CD14-positive monocyte (primary cell): ENCODE measurements at regions not wholly inside any gene's neighbourhood (a gene's known extent, or its start where the extent isn't known, plus 50 kb on each side); places are given as distances from the start of the nearest gene placed in this dataset.

Source experiments
- DNase-seq, 3 donors: peaks; one replicate each; pipeline ENCODE4 v3.0.0-alpha.2; 2011 to 2022
- H2AFZ ChIP-seq: 2 replicates; pipeline ENCODE4 v1.6.0; 2012; ENCODE audit warnings: mild to moderate bottlenecking, low read depth, low read length, inconsistent platforms; ENCODE audit not compliant: insufficient read depth, poor library complexity, severe bottlenecking
- H3K27ac ChIP-seq, 2 donors: 1 replicate in 1 of 2; 2 replicates in 1 of 2; pipeline ENCODE4 v1.5.1; 2012 to 2013; ENCODE audit warnings: low read length in 2 of 2, control low read depth in 1 of 2, inconsistent platforms in 1 of 2, low read depth in 1 of 2, mild to moderate bottlenecking in 1 of 2
- H3K27me3 ChIP-seq, 2 donors: one replicate each; pipeline versions ENCODE4 v1.6.0 to v1.6.1; 2011 to 2013; ENCODE audit warnings: low read length in 2 of 2; ENCODE audit not compliant: control insufficient read depth in 2 of 2, insufficient read depth in 2 of 2
- H3K36me3 ChIP-seq, 2 donors: replicated peaks in 1 of 2; 1 replicate in 1 of 2; 2 replicates in 1 of 2; pipeline versions ENCODE4 v1.5.1 to v1.6.1; 2012 to 2013; ENCODE audit warnings: low read length in 2 of 2, control low read depth in 1 of 2, inconsistent platforms in 1 of 2, mild to moderate bottlenecking in 1 of 2; ENCODE audit not compliant: insufficient read depth in 2 of 2, control insufficient read depth in 1 of 2
- H3K4me1 ChIP-seq, 2 donors: 1 replicate in 1 of 2; 2 replicates in 1 of 2; pipeline versions ENCODE4 v1.5.1 to v1.6.1; 2012 to 2013; ENCODE audit warnings: low read length in 2 of 2, control low read depth in 1 of 2, inconsistent platforms in 1 of 2, mild to moderate bottlenecking in 1 of 2, moderate library complexity in 1 of 2; ENCODE audit not compliant: insufficient read depth in 2 of 2, control insufficient read depth in 1 of 2
- H3K4me2 ChIP-seq: replicated peaks from 2 replicates; pipeline ENCODE3; 2012; ENCODE audit warnings: low read length, moderate library complexity, mild to moderate bottlenecking; ENCODE audit not compliant: poor library complexity, severe bottlenecking; ENCODE audit errors: extremely low read depth
- H3K4me3 ChIP-seq, 3 experiments: fragments of 200-600 bp in 1 of 3; sonication (generic) in 1 of 3; replicated peaks in 1 of 3; 1 replicate in 2 of 3; 2 replicates in 1 of 3; pipeline ENCODE4 v1.5.1; 2011 to 2013; ENCODE audit warnings: low read length in 3 of 3, mild to moderate bottlenecking in 3 of 3, control low read depth in 2 of 3, low read depth in 2 of 3, inconsistent platforms in 1 of 3, moderate library complexity in 1 of 3
- H3K79me2 ChIP-seq: 2 replicates; pipeline ENCODE4 v1.6.0; 2012; ENCODE audit warnings: mild to moderate bottlenecking, control low read depth, inconsistent platforms, low read length, moderate library complexity; ENCODE audit not compliant: insufficient read depth
- H3K9ac ChIP-seq: 2 replicates; pipeline ENCODE4 v1.6.0; 2017; ENCODE audit warnings: low read length, mild to moderate bottlenecking; ENCODE audit not compliant: insufficient read depth, poor library complexity, severe bottlenecking
- H3K9me3 ChIP-seq, 2 donors: replicated peaks in 1 of 2; 1 replicate in 1 of 2; 2 replicates in 1 of 2; pipeline versions ENCODE4 v1.5.1 to v1.6.1; 2012 to 2013; ENCODE audit warnings: low read length in 2 of 2, control low read depth in 1 of 2; ENCODE audit not compliant: control insufficient read depth in 1 of 2, insufficient read depth in 1 of 2
- H4K20me1 ChIP-seq: 2 replicates; pipeline ENCODE4 v1.6.0; 2012; ENCODE audit warnings: mild to moderate bottlenecking, low read length, control low read depth, moderate library complexity; ENCODE audit not compliant: insufficient read depth
- H3K27ac Mint-ChIP-seq, 7 donors: one replicate each; pipeline ENCODE4 v1.8.0; 2020; ENCODE audit warnings: mild to moderate bottlenecking in 7 of 7, mixed read lengths in 7 of 7, moderate library complexity in 6 of 7, inconsistent platforms in 2 of 7
- H3K27me3 Mint-ChIP-seq, 3 donors: one replicate each; pipeline ENCODE4 v1.8.0; 2021 to 2022; ENCODE audit warnings: low read depth in 3 of 3, mild to moderate bottlenecking in 3 of 3, mixed read lengths in 3 of 3, moderate library complexity in 3 of 3, inconsistent platforms in 1 of 3
- H3K36me3 Mint-ChIP-seq, 2 donors: one replicate each; pipeline ENCODE4 v1.8.0; 2020; ENCODE audit warnings: mixed read lengths in 2 of 2, inconsistent platforms in 1 of 2, mild to moderate bottlenecking in 1 of 2
- H3K4me1 Mint-ChIP-seq: one replicate; pipeline ENCODE4 v1.8.0; 2020; ENCODE audit warnings: mild to moderate bottlenecking, mixed read lengths
- H3K4me3 Mint-ChIP-seq, 2 donors: one replicate each; pipeline ENCODE4 v1.8.0; 2020; ENCODE audit warnings: mild to moderate bottlenecking in 2 of 2, mixed read lengths in 2 of 2, moderate library complexity in 1 of 2
- H3K9me3 Mint-ChIP-seq, 7 donors: one replicate each; pipeline ENCODE4 v1.8.0; 2020 to 2022; ENCODE audit warnings: mixed read lengths in 7 of 7, mild to moderate bottlenecking in 6 of 7, moderate library complexity in 6 of 7, inconsistent platforms in 2 of 7
- WGBS: methylation state at CpG from one replicate; pipeline ENCODE4 v1.1.5; 2013; ENCODE audit warnings: missing lambda C conversion rate; ENCODE audit not compliant: insufficient coverage; 5-methylcytosine and 5-hydroxymethylcytosine counted together
- intact Hi-C, 2 donors: fragments of 100-400 bp; cut with micrococcal nuclease; formaldehyde crosslinking; loops; one replicate each; pipeline versions ENCODE4 v1.15.0 to v1.15.1; 2023
- TF ChIP-seq, protein P1 (sequence below): fragments of 200-600 bp; IDR thresholded peaks from one replicate; pipeline ENCODE4 v1.8.0; 2022; ENCODE audit warnings: antibody characterized with exemption, mild to moderate bottlenecking

DNA sequence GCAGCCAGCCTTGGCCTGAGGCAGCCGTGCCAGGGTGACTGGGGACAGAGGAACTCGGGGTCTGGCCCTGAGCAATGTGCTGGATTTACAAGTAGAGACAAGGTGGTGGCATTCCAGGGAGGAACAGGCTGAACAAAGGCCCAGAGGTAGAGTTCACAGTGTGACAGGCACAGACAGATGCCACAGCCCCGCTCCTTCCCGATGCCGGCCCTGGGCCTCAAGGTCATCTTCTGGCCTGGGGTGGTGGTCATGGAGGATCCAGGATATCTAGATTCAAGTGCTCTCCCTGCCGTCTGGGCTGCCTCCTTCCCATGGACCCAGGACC is 68.9 kb upstream of the COL13A1 start:
- H3K4me3 ChIP-seq, result no peak overlapping the region
- intact Hi-C loops, result no loop called here
- H3K36me3 ChIP-seq, result no peaks in the 10 kb centered on the region
- 85% methylated on average over 2 of the region's 6 CpGs for WGBS
- H3K27me3 ChIP-seq, result no peaks in the 10 kb centered on the region
- Mint-ChIP-seq H3K4me3 (no peak overlapping the region), H3K4me1 (no peaks in the 10 kb centered on the region), H3K27me3 (peaks cover 0 to 3% (median 3%) of the 10 kb centered on the region in 3 donors), H3K27ac (peak overlapping the region in 1 of 7 donors; percentile 81), H3K9me3 (no peaks in the 10 kb centered on the region), H3K36me3 (no peaks in the 10 kb centered on the region)
- no peak for DNase-seq
- H3K27ac ChIP-seq, result no peak overlapping the region
- no peaks in the 10 kb centered on the region for H4K20me1 ChIP-seq
- TF ChIP-seq, protein P1, sequence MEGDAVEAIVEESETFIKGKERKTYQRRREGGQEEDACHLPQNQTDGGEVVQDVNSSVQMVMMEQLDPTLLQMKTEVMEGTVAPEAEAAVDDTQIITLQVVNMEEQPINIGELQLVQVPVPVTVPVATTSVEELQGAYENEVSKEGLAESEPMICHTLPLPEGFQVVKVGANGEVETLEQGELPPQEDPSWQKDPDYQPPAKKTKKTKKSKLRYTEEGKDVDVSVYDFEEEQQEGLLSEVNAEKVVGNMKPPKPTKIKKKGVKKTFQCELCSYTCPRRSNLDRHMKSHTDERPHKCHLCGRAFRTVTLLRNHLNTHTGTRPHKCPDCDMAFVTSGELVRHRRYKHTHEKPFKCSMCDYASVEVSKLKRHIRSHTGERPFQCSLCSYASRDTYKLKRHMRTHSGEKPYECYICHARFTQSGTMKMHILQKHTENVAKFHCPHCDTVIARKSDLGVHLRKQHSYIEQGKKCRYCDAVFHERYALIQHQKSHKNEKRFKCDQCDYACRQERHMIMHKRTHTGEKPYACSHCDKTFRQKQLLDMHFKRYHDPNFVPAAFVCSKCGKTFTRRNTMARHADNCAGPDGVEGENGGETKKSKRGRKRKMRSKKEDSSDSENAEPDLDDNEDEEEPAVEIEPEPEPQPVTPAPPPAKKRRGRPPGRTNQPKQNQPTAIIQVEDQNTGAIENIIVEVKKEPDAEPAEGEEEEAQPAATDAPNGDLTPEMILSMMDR, result no peak
- H3K4me1 ChIP-seq, result no peaks in the 10 kb centered on the region
- H2AFZ ChIP-seq, result no peak overlapping the region
- no peak overlapping the region for H3K4me2 ChIP-seq
- no peaks in the 10 kb centered on the region for H3K9me3 ChIP-seq
- H3K9ac ChIP-seq, result no peak overlapping the region
- no peaks in the 10 kb centered on the region for H3K79me2 ChIP-seq

DNA sequence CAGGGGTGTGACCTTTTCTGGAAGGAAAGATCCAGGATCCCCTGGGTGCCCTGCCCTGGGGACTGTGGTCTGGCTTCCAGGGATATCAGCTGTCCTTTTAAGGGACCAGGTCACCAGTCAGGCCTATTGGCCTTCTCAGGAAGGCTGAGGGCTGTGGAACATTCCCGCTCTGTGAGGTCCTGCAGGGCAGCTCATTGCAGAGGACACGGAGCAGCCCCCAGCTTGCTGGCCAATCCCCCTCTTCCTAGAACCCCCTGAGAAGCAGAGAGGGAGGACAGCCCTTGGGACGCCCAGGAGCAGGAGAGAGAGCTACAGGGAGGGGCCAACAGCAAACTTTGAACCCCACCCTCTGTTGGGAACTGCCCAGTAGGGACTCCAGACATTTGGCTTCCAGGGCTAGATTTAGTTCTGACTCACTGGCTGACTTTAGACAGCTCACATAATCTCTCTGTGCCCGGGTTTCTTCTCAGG is 67.9 kb upstream of the COL13A1 start:
- Histone ChIP-seq H3K36me3 (no peaks in the 10 kb centered on the region), H3K27me3 (no peaks in the 10 kb centered on the region), H4K20me1 (no peaks in the 10 kb centered on the region), H3K9me3 (no peaks in the 10 kb centered on the region), H3K4me2 (no peak overlapping the region), H3K4me1 (no peaks in the 10 kb centered on the region), H3K79me2 (no peaks in the 10 kb centered on the region), H3K9ac (no peak overlapping the region), H2AFZ (no peak overlapping the region), H3K4me3 (no peak overlapping the region), H3K27ac (no peak overlapping the region)
- Mint-ChIP-seq H3K9me3 (no peaks in the 10 kb centered on the region), H3K27ac (no peak overlapping the region), H3K36me3 (no peaks in the 10 kb centered on the region), H3K4me1 (no peaks in the 10 kb centered on the region), H3K27me3 (peaks cover 0 to 3% (median 0%) of the 10 kb centered on the region in 3 donors), H3K4me3 (no peak overlapping the region)
- WGBS, result 100% methylated on average over 2 of the region's 4 CpGs
- intact Hi-C loops, result no loop called here
- DNase-seq, result no peak
- TF ChIP-seq, protein P1, result no peak
